WERI-Rb-1 (cell line): ENCODE measurements at regions not wholly inside any gene's neighbourhood (a gene's known extent, or its start where the extent isn't known, plus 50 kb on each side); places are given as distances from the start of the nearest gene placed in this dataset.

Source experiments
- DNase-seq: peaks from one replicate; pipeline ENCODE4 v3.0.0-alpha.2; 2020
- H3K27ac ChIP-seq: fragments of 250-450 bp; sonication (Bioruptor Pico); 2 replicates; pipeline ENCODE4 v1.5.1; 2020; ENCODE audit warnings: mild to moderate bottlenecking, moderate library complexity
- H3K27me3 ChIP-seq: fragments of 250-450 bp; sonication (Bioruptor Pico); 2 replicates; pipeline ENCODE4 v1.5.1; 2021; ENCODE audit warnings: mild to moderate bottlenecking, low read depth, moderate library complexity; ENCODE audit not compliant: insufficient read depth, severe bottlenecking
- H3K36me3 ChIP-seq: fragments of 250-450 bp; sonication (Bioruptor Pico); 2 replicates; pipeline ENCODE4 v1.5.1; 2020; ENCODE audit warnings: mild to moderate bottlenecking, moderate library complexity
- H3K4me3 ChIP-seq: 2 replicates; pipeline ENCODE4 v1.5.1; 2011; ENCODE audit warnings: low read depth, mild to moderate bottlenecking, control low read depth, low read length
- H3K9me3 ChIP-seq: fragments of 250-450 bp; sonication (Bioruptor Pico); 2 replicates; pipeline ENCODE4 v1.5.1; 2021; ENCODE audit warnings: mild to moderate bottlenecking, moderate library complexity; ENCODE audit not compliant: severe bottlenecking
- CTCF ChIP-seq: IDR thresholded peaks from 2 replicates; pipeline ENCODE4 v1.5.1; 2011; ENCODE audit warnings: low read depth, mild to moderate bottlenecking, control low read depth, inconsistent platforms, low read length

GRCh38 chr12:53860426-53861345 lies 77.9 kb upstream of the HOXC13 start:
- DNase-seq, result no peak
- Histone ChIP-seq H3K27ac (no peak overlapping the region), H3K36me3 (no peaks in the 10 kb centered on the region), H3K4me3 (no peak overlapping the region), H3K9me3 (no peaks in the 10 kb centered on the region), H3K27me3 (peaks cover 85% of the 10 kb centered on the region)
- TF ChIP-seq CTCF, result no peak

- DNase-seq, result no peak
- no peaks in the 10 kb centered on the region for H3K9me3 ChIP-seq
- no peak for TF ChIP-seq CTCF
- H3K4me3 ChIP-seq, result no peak overlapping the region
- no peaks in the 10 kb centered on the region for H3K36me3 ChIP-seq
- no peak overlapping the region for H3K27ac ChIP-seq
- peaks cover 85% of the 10 kb centered on the region for H3K27me3 ChIP-seq
Observed at GRCh38 chr12:53862206-53862605, 76.4 kb upstream of the HOXC13 start.

GRCh38 chr12:53862831-53863230 lies 75.8 kb upstream of the HOXC13 start:
- H3K27me3 ChIP-seq, result peaks cover 87% of the 10 kb centered on the region
- H3K4me3 ChIP-seq, result no peak overlapping the region
- TF ChIP-seq CTCF, result no peak
- H3K27ac ChIP-seq, result no peak overlapping the region
- DNase-seq, result no peak
- no peaks in the 10 kb centered on the region for H3K36me3 ChIP-seq
- H3K9me3 ChIP-seq, result no peaks in the 10 kb centered on the region

GRCh38 chr12:53866727-53867126 lies 71.9 kb upstream of the HOXC13 start:
- H3K36me3 ChIP-seq, result no peaks in the 10 kb centered on the region
- DNase-seq, result no peak
- no peak overlapping the region for H3K4me3 ChIP-seq
- H3K9me3 ChIP-seq, result no peaks in the 10 kb centered on the region
- TF ChIP-seq CTCF, result no peak
- H3K27me3 ChIP-seq, result peaks cover 94% of the 10 kb centered on the region
- no peak overlapping the region for H3K27ac ChIP-seq

- no peak for TF ChIP-seq CTCF
- H3K27ac ChIP-seq, result no peak overlapping the region
- no peak overlapping the region for H3K4me3 ChIP-seq
- H3K27me3 ChIP-seq, result peaks cover 93% of the 10 kb centered on the region
- H3K9me3 ChIP-seq, result no peaks in the 10 kb centered on the region
- no peak for DNase-seq
- H3K36me3 ChIP-seq, result no peaks in the 10 kb centered on the region
Observed at GRCh38 chr12:53867216-53868012, 71.2 kb upstream of the HOXC13 start.
